ENCODE measurements at regions not wholly inside any gene's neighbourhood (a gene's known extent, or its start where the extent isn't known, plus 50 kb on each side); places are given as distances from the start of the nearest gene placed in this dataset.

GRCh38 chr4:107278791-107279483 is 242.8 kb upstream of the DKK2 start:
- H3K27me3 ChIP-seq (ENCODE audit: control insufficient read depth, insufficient read depth, low read length): no peaks in the 10 kb centered on the region
- no peak for FAIRE-seq

GRCh38 chr4:107276052-107276451 is 239.9 kb upstream of the DKK2 start:
- H3K27me3 ChIP-seq (ENCODE audit: control insufficient read depth, insufficient read depth, low read length): no peaks in the 10 kb centered on the region
- no peak overlapping the region for H3K4me3 ChIP-seq (ENCODE audit: low read depth, low read length)
- H3K36me3 ChIP-seq (ENCODE audit: control insufficient read depth, insufficient read depth, low read length): no peaks in the 10 kb centered on the region
- no peak for FAIRE-seq
- DNase-seq (ENCODE audit: low read depth): no peak
- TF ChIP-seq CTCF (IDR thresholded peaks at IDR 0.05; ENCODE audit: insufficient read depth, low read length, severe bottlenecking): no peak

More at GRCh38 chr4:107278791-107279483, 242.8 kb upstream of the DKK2 start:
- Histone ChIP-seq H3K36me3 (ENCODE audit: control insufficient read depth, insufficient read depth, low read length) (no peaks in the 10 kb centered on the region), H3K4me3 (ENCODE audit: low read depth, low read length) (no peak overlapping the region)
- TF ChIP-seq CTCF (IDR thresholded peaks at IDR 0.05; ENCODE audit: insufficient read depth, low read length, severe bottlenecking): no peak
- peak; percentile 40 for DNase-seq (ENCODE audit: low read depth)

- DNase-seq (ENCODE audit: low read depth) (no peak), FAIRE-seq (no peak)
- no peak for TF ChIP-seq CTCF (IDR thresholded peaks at IDR 0.05; ENCODE audit: insufficient read depth, low read length, severe bottlenecking)
- no peak overlapping the region for H3K4me3 ChIP-seq (ENCODE audit: low read depth, low read length)
- H3K27me3 ChIP-seq (ENCODE audit: control insufficient read depth, insufficient read depth, low read length): no peaks in the 10 kb centered on the region
- H3K36me3 ChIP-seq (ENCODE audit: control insufficient read depth, insufficient read depth, low read length): no peaks in the 10 kb centered on the region
These were observed 239.1 kb upstream of the DKK2 start for GRCh38 chr4:107275225-107275624.

- H3K36me3 ChIP-seq (ENCODE audit: control insufficient read depth, insufficient read depth, low read length): no peaks in the 10 kb centered on the region
- DNase-seq (ENCODE audit: low read depth) (no peak), FAIRE-seq (no peak)
- H3K4me3 ChIP-seq (ENCODE audit: low read depth, low read length): no peak overlapping the region
- no peak for TF ChIP-seq CTCF (IDR thresholded peaks at IDR 0.05; ENCODE audit: insufficient read depth, low read length, severe bottlenecking)
- no peaks in the 10 kb centered on the region for H3K27me3 ChIP-seq (ENCODE audit: control insufficient read depth, insufficient read depth, low read length)
These were observed 234.5 kb upstream of the DKK2 start for GRCh38 chr4:107270614-107271013.

- FAIRE-seq: no peak
- no peak overlapping the region for H3K4me3 ChIP-seq (ENCODE audit: low read depth, low read length)
- TF ChIP-seq CTCF (IDR thresholded peaks at IDR 0.05; ENCODE audit: insufficient read depth, low read length, severe bottlenecking): no peak
These were observed 233.1 kb upstream of the DKK2 start for GRCh38 chr4:107269175-107269574.

GRCh38 chr4:107265859-107266258 is 229.7 kb upstream of the DKK2 start:
- TF ChIP-seq CTCF (IDR thresholded peaks at IDR 0.05; ENCODE audit: insufficient read depth, low read length, severe bottlenecking): no peak
- no peaks in the 10 kb centered on the region for H3K36me3 ChIP-seq (ENCODE audit: control insufficient read depth, insufficient read depth, low read length)
- no peak for FAIRE-seq
- no peaks in the 10 kb centered on the region for H3K27me3 ChIP-seq (ENCODE audit: control insufficient read depth, insufficient read depth, low read length)
- H3K4me3 ChIP-seq (ENCODE audit: low read depth, low read length): no peak overlapping the region
- DNase-seq (ENCODE audit: low read depth): no peak

More at GRCh38 chr4:107269175-107269574, 233.1 kb upstream of the DKK2 start:
- Histone ChIP-seq H3K27me3 (ENCODE audit: control insufficient read depth, insufficient read depth, low read length) (no peaks in the 10 kb centered on the region), H3K36me3 (ENCODE audit: control insufficient read depth, insufficient read depth, low read length) (no peaks in the 10 kb centered on the region)
- no peak for DNase-seq (ENCODE audit: low read depth)
